Mesendoderm (in vitro differentiated cells): ENCODE measurements at regions not wholly inside any gene's neighbourhood (a gene's known extent, or its start where the extent isn't known, plus 50 kb on each side); places are given as distances from the start of the nearest gene placed in this dataset.

Experiments used
- DNase-seq: peaks from one replicate; pipeline ENCODE4 v3.0.0; 2013
- H2AK5ac ChIP-seq: 2 replicates; pipeline ENCODE4 v1.6.1; 2013; ENCODE audit warnings: low read length, inconsistent platforms
- H2BK120ac ChIP-seq: 2 replicates; pipeline ENCODE4 v1.6.1; 2013; ENCODE audit warnings: low read depth, mild to moderate bottlenecking, low read length, moderate library complexity, mixed read lengths
- H2BK15ac ChIP-seq: replicated peaks from 2 replicates; pipeline ENCODE4 v1.6.1; 2013; ENCODE audit warnings: low read depth, mild to moderate bottlenecking, moderate library complexity
- H2BK5ac ChIP-seq: 2 replicates; pipeline ENCODE4 v1.6.1; 2013; ENCODE audit warnings: low read length, inconsistent platforms
- H3K18ac ChIP-seq: 2 replicates; pipeline ENCODE4 v1.6.1; 2013; ENCODE audit warnings: mild to moderate bottlenecking, low read length, mixed read lengths
- H3K23ac ChIP-seq: one replicate; pipeline ENCODE4 v1.6.1; 2013; ENCODE audit warnings: low read length
- H3K27ac ChIP-seq: 2 replicates; pipeline ENCODE4 v1.5.1; 2013; ENCODE audit warnings: low read depth, mild to moderate bottlenecking, inconsistent platforms, low read length, moderate library complexity
- H3K27me3 ChIP-seq: 2 replicates; pipeline ENCODE4 v1.6.1; 2013; ENCODE audit warnings: low read length, control low read depth, mild to moderate bottlenecking, inconsistent platforms; ENCODE audit not compliant: insufficient read depth, poor library complexity
- H3K36me3 ChIP-seq: 2 replicates; pipeline ENCODE4 v1.6.1; 2013; ENCODE audit warnings: low read length, inconsistent platforms; ENCODE audit not compliant: control insufficient read depth, insufficient read depth
- H3K4ac ChIP-seq: one replicate; pipeline ENCODE4 v1.6.1; 2013; ENCODE audit warnings: low read depth, mild to moderate bottlenecking, low read length, moderate library complexity
- H3K4me1 ChIP-seq: 2 replicates; pipeline ENCODE4 v1.6.1; 2013; ENCODE audit warnings: low read depth, low read length, inconsistent platforms; ENCODE audit not compliant: control insufficient read depth
- H3K4me2 ChIP-seq: 2 replicates; pipeline ENCODE4 v1.6.1; 2013; ENCODE audit warnings: low read length
- H3K4me3 ChIP-seq: 2 replicates; pipeline ENCODE4 v1.5.1; 2013; ENCODE audit warnings: mild to moderate bottlenecking, low read length
- H3K56ac ChIP-seq: one replicate; pipeline ENCODE4 v1.6.1; 2013; ENCODE audit warnings: low read length
- H3K79me1 ChIP-seq: 2 replicates; pipeline ENCODE4 v1.6.1; 2013; ENCODE audit warnings: low read length, inconsistent platforms
- H3K79me2 ChIP-seq: 2 replicates; pipeline ENCODE4 v1.6.1; 2013; ENCODE audit warnings: mild to moderate bottlenecking, low read length; ENCODE audit not compliant: control insufficient read depth, insufficient read depth
- H3K9ac ChIP-seq: 2 replicates; pipeline ENCODE4 v1.6.1; 2013; ENCODE audit warnings: low read length, inconsistent platforms
- H4K5ac ChIP-seq: one replicate; pipeline ENCODE4 v1.6.1; 2013; ENCODE audit warnings: low read length
- H4K8ac ChIP-seq: one replicate; pipeline ENCODE4 v1.6.1; 2013; ENCODE audit warnings: low read depth, mild to moderate bottlenecking, control low read depth, low read length, moderate library complexity
- WGBS: extraction: QIAGEN DNeasy Blood & Tissue Kit; methylation state at CpG from one replicate; pipeline ENCODE4 v1.1.7; 2013; ENCODE audit warnings: low lambda C conversion rate, missing lambda C conversion rate; ENCODE audit not compliant: insufficient coverage; ENCODE audit errors: extremely low coverage; 5-methylcytosine and 5-hydroxymethylcytosine counted together

- Histone ChIP-seq H3K4me3 (no peak overlapping the region), H4K5ac (no peak overlapping the region), H3K27ac (no peak overlapping the region), H3K18ac (no peak overlapping the region), H2BK120ac (no peak overlapping the region), H2BK15ac (no peak overlapping the region), H2AK5ac (no peak overlapping the region), H2BK5ac (no peak overlapping the region), H3K4me1 (no peaks in the 10 kb centered on the region), H4K8ac (no peak overlapping the region), H3K56ac (no peak overlapping the region), H3K79me2 (no peaks in the 10 kb centered on the region), H3K27me3 (no peaks in the 10 kb centered on the region), H3K4ac (no peak overlapping the region), H3K79me1 (no peaks in the 10 kb centered on the region), H3K9ac (no peak overlapping the region), H3K4me2 (no peak overlapping the region), H3K23ac (no peak overlapping the region), H3K36me3 (no peaks in the 10 kb centered on the region)
- DNase-seq, result no peak
- no CpG with 5 or more reads among the region's 4 CpGs for WGBS
Measured at GRCh38 chr13:84845907-84846619, 953.2 kb downstream of the SLITRK6 start.

GRCh38 chr13:84844473-84844872, 954.7 kb downstream of the SLITRK6 start:
- Histone ChIP-seq H3K4me1 (no peaks in the 10 kb centered on the region), H3K4me2 (no peak overlapping the region), H4K8ac (no peak overlapping the region), H3K9ac (no peak overlapping the region), H3K18ac (no peak overlapping the region), H2BK120ac (no peak overlapping the region), H3K4ac (no peak overlapping the region), H3K23ac (no peak overlapping the region), H3K36me3 (no peaks in the 10 kb centered on the region), H3K79me1 (no peaks in the 10 kb centered on the region), H3K27me3 (no peaks in the 10 kb centered on the region), H2BK5ac (no peak overlapping the region), H3K56ac (no peak overlapping the region), H2AK5ac (no peak overlapping the region), H4K5ac (no peak overlapping the region), H3K79me2 (no peaks in the 10 kb centered on the region), H3K4me3 (no peak overlapping the region), H2BK15ac (no peak overlapping the region), H3K27ac (no peak overlapping the region)
- WGBS, result no CpG with 5 or more reads among the region's 1 CpG
- DNase-seq, result peak; percentile 27

GRCh38 chr13:84843368-84843767, 955.9 kb downstream of the SLITRK6 start:
- H3K79me1 ChIP-seq, result no peaks in the 10 kb centered on the region
- no peak overlapping the region for H2BK120ac ChIP-seq
- H3K18ac ChIP-seq, result no peak overlapping the region
- H3K56ac ChIP-seq, result no peak overlapping the region
- H3K4ac ChIP-seq, result no peak overlapping the region
- H3K27ac ChIP-seq, result no peak overlapping the region
- no peak overlapping the region for H2BK15ac ChIP-seq
- no peak overlapping the region for H3K23ac ChIP-seq
- no peaks in the 10 kb centered on the region for H3K36me3 ChIP-seq
- no CpG with 5 or more reads among the region's 1 CpG for WGBS
- H3K79me2 ChIP-seq, result no peaks in the 10 kb centered on the region
- no peak overlapping the region for H4K5ac ChIP-seq
- no peaks in the 10 kb centered on the region for H3K27me3 ChIP-seq
- no peak overlapping the region for H4K8ac ChIP-seq
- H3K4me3 ChIP-seq, result no peak overlapping the region
- no peak overlapping the region for H3K4me2 ChIP-seq
- no peak overlapping the region for H2BK5ac ChIP-seq
- DNase-seq, result no peak
- H3K4me1 ChIP-seq, result no peaks in the 10 kb centered on the region
- no peak overlapping the region for H2AK5ac ChIP-seq
- H3K9ac ChIP-seq, result no peak overlapping the region

GRCh38 chr13:84834201-84834600, 951.9 kb upstream of the SLITRK1 start:
- H2BK15ac ChIP-seq, result no peak overlapping the region
- no CpG with 5 or more reads among the region's 2 CpGs for WGBS
- H3K79me1 ChIP-seq, result no peaks in the 10 kb centered on the region
- no peaks in the 10 kb centered on the region for H3K79me2 ChIP-seq
- no peaks in the 10 kb centered on the region for H3K27me3 ChIP-seq
- H2BK5ac ChIP-seq, result no peak overlapping the region
- DNase-seq, result no peak
- no peak overlapping the region for H3K56ac ChIP-seq
- H3K9ac ChIP-seq, result no peak overlapping the region
- H3K4me3 ChIP-seq, result no peak overlapping the region
- no peak overlapping the region for H3K18ac ChIP-seq
- H3K4me1 ChIP-seq, result no peaks in the 10 kb centered on the region
- no peak overlapping the region for H3K23ac ChIP-seq
- no peak overlapping the region for H2AK5ac ChIP-seq
- no peaks in the 10 kb centered on the region for H3K36me3 ChIP-seq
- H4K8ac ChIP-seq, result no peak overlapping the region
- H2BK120ac ChIP-seq, result no peak overlapping the region
- no peak overlapping the region for H4K5ac ChIP-seq
- H3K4ac ChIP-seq, result no peak overlapping the region
- no peak overlapping the region for H3K27ac ChIP-seq
- H3K4me2 ChIP-seq, result no peak overlapping the region

- no peak overlapping the region for H3K4me3 ChIP-seq
- no peak overlapping the region for H3K9ac ChIP-seq
Measured at GRCh38 chr13:84831666-84832657, 949.7 kb upstream of the SLITRK1 start.

More at GRCh38 chr13:84831666-84832657, 949.7 kb upstream of the SLITRK1 start:
- Histone ChIP-seq H4K5ac (no peak overlapping the region), H3K27me3 (no peaks in the 10 kb centered on the region), H3K4ac (no peak overlapping the region), H3K27ac (no peak overlapping the region), H2AK5ac (no peak overlapping the region), H3K36me3 (no peaks in the 10 kb centered on the region), H2BK120ac (no peak overlapping the region), H2BK5ac (no peak overlapping the region), H3K23ac (no peak overlapping the region), H3K79me2 (no peaks in the 10 kb centered on the region), H3K18ac (no peak overlapping the region), H4K8ac (no peak overlapping the region), H3K79me1 (no peaks in the 10 kb centered on the region), H3K4me2 (no peak overlapping the region), H2BK15ac (no peak overlapping the region), H3K4me1 (no peaks in the 10 kb centered on the region), H3K56ac (no peak overlapping the region)
- no CpG with 5 or more reads among the region's 27 CpGs for WGBS
- DNase-seq, result no peak
